Endothelial cell (in vitro differentiated cells): ENCODE measurements at regions not wholly inside any gene's neighbourhood (a gene's known extent, or its start where the extent isn't known, plus 50 kb on each side); places are given as distances from the start of the nearest gene placed in this dataset.

Source experiments
- DNase-seq: peaks from one replicate; pipeline ENCODE4 v3.0.0; 2021; ENCODE audit warnings: low spot score
- H3K27ac Mint-ChIP-seq: one replicate; pipeline ENCODE4 v1.8.0; 2021; ENCODE audit warnings: mixed read lengths, inconsistent platforms; ENCODE audit not compliant: unreplicated experiment
- H3K27me3 Mint-ChIP-seq: one replicate; pipeline ENCODE4 v1.8.0; 2021; ENCODE audit warnings: mild to moderate bottlenecking, moderate library complexity, mixed read lengths, inconsistent platforms; ENCODE audit not compliant: unreplicated experiment
- H3K36me3 Mint-ChIP-seq: one replicate; pipeline ENCODE4 v1.8.0; 2021; ENCODE audit warnings: mild to moderate bottlenecking, low read depth, mixed read lengths, inconsistent platforms; ENCODE audit not compliant: unreplicated experiment
- H3K4me1 Mint-ChIP-seq: one replicate; pipeline ENCODE4 v1.8.0; 2021; ENCODE audit warnings: mild to moderate bottlenecking, mixed read lengths, inconsistent platforms; ENCODE audit not compliant: unreplicated experiment
- H3K4me3 Mint-ChIP-seq: one replicate; pipeline ENCODE4 v1.8.0; 2021; ENCODE audit warnings: mild to moderate bottlenecking, mixed read lengths, inconsistent platforms; ENCODE audit not compliant: unreplicated experiment
- H3K9me3 Mint-ChIP-seq: one replicate; pipeline ENCODE4 v1.8.0; 2021; ENCODE audit warnings: mixed read lengths, inconsistent platforms; ENCODE audit not compliant: unreplicated experiment
- CTCF ChIP-seq: fragments of 200-600 bp; sonication (generic); IDR thresholded peaks from one replicate; pipeline ENCODE4 v1.5.0; 2021; ENCODE audit warnings: antibody characterized with exemption; ENCODE audit not compliant: unreplicated experiment

GRCh38 chr2:146481629-146482028 is 1363.2 kb upstream of the ACVR2A start:
- no peak for DNase-seq
- Mint-ChIP-seq H3K27me3 (no peaks in the 10 kb centered on the region), H3K9me3 (no peaks in the 10 kb centered on the region), H3K27ac (no peak overlapping the region), H3K36me3 (no peaks in the 10 kb centered on the region), H3K4me3 (no peak overlapping the region), H3K4me1 (no peaks in the 10 kb centered on the region)
- TF ChIP-seq CTCF = no peak

GRCh38 chr2:146477383-146477782 is 1367.4 kb upstream of the ACVR2A start:
- no peaks in the 10 kb centered on the region for H3K36me3 Mint-ChIP-seq
- no peaks in the 10 kb centered on the region for H3K27me3 Mint-ChIP-seq
- no peak for TF ChIP-seq CTCF
- H3K4me1 Mint-ChIP-seq = no peaks in the 10 kb centered on the region
- H3K4me3 Mint-ChIP-seq = no peak overlapping the region
- no peak overlapping the region for H3K27ac Mint-ChIP-seq
- no peak for DNase-seq
- no peaks in the 10 kb centered on the region for H3K9me3 Mint-ChIP-seq

GRCh38 chr2:146468578-146468977 is 1376.3 kb upstream of the ACVR2A start:
- H3K27ac Mint-ChIP-seq = no peak overlapping the region
- H3K27me3 Mint-ChIP-seq = no peaks in the 10 kb centered on the region
- H3K4me3 Mint-ChIP-seq = no peak overlapping the region
- H3K36me3 Mint-ChIP-seq = no peaks in the 10 kb centered on the region
- no peak for TF ChIP-seq CTCF
- H3K4me1 Mint-ChIP-seq = no peaks in the 10 kb centered on the region
- no peaks in the 10 kb centered on the region for H3K9me3 Mint-ChIP-seq
- DNase-seq = no peak

- Mint-ChIP-seq H3K27me3 (no peaks in the 10 kb centered on the region), H3K9me3 (no peaks in the 10 kb centered on the region), H3K4me1 (no peaks in the 10 kb centered on the region), H3K4me3 (no peak overlapping the region), H3K36me3 (no peaks in the 10 kb centered on the region), H3K27ac (no peak overlapping the region)
- no peak for TF ChIP-seq CTCF
- DNase-seq = no peak
Measured at GRCh38 chr2:146467425-146467824, 1377.4 kb upstream of the ACVR2A start.

GRCh38 chr2:146465460-146465859 is 1379.4 kb upstream of the ACVR2A start:
- Mint-ChIP-seq H3K4me1 (no peaks in the 10 kb centered on the region), H3K27me3 (no peaks in the 10 kb centered on the region), H3K4me3 (no peak overlapping the region), H3K27ac (no peak overlapping the region), H3K9me3 (no peaks in the 10 kb centered on the region), H3K36me3 (no peaks in the 10 kb centered on the region)
- no peak for DNase-seq
- TF ChIP-seq CTCF = no peak
